ENCODE measurements at regions not wholly inside any gene's neighbourhood (a gene's known extent, or its start where the extent isn't known, plus 50 kb on each side); places are given as distances from the start of the nearest gene placed in this dataset.

DNA sequence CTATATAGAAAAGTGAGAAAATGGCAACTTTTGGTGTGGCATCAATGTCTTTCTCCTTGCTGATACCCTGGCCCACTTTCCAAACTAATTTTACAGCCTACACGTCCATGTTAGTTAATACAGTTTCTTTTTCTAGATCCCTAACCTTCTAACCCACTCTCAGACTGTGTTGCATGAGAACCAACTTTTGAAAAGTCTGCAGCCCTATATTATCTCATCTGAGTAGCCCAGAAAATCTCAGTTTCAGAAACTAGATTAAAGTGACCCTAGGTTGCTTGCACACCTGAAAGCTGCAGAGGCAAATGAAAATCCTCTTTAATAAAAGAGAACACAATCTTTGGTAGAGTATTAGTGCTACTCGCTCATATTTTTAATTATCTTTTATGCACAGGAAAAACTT, 371.6 kb upstream of the EMCN start:
- Histone ChIP-seq H3K4me1 (ENCODE audit: control insufficient read depth in 5 of 5, insufficient read depth in 5 of 5, low read length in 5 of 5) (no peaks in the 10 kb centered on the region), H3K9me3 (ENCODE audit: control insufficient read depth in 5 of 5, low read length in 5 of 5) (peaks cover 7 to 18% (median 11%) of the 10 kb centered on the region in 5 donors)

DNA sequence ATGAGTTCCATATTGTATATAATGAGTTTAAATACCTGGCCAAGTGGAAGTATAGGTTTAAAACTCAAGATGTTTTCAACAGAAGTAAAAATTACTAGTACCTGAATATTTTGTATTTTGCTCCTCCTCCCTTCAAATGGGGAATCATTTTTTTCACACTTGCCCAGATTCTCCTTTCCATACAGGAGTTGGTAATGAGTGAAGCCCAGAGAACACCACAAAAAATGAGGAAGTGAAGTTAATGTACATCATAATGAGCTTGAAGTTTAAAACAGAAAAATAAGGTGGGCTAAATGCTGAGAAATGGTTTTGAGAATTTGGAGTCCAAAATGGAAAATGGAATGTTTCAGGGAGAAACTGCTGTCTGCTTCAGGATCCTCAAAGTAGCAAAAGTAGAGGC, 364.8 kb upstream of the EMCN start:
- Histone ChIP-seq H3K27me3 (ENCODE audit: control insufficient read depth in 5 of 5, insufficient read depth in 4 of 5, low read length in 5 of 5) (no peaks in the 10 kb centered on the region), H3K4me3 (ENCODE audit: low read depth in 1 of 5, low read length in 5 of 5) (no peak overlapping the region), H3K4me1 (ENCODE audit: control insufficient read depth in 5 of 5, insufficient read depth in 5 of 5, low read length in 5 of 5) (no peaks in the 10 kb centered on the region), H3K9me3 (ENCODE audit: control insufficient read depth in 5 of 5, low read length in 5 of 5) (peaks cover 3 to 8% (median 5%) of the 10 kb centered on the region in 5 donors), H3K27ac (ENCODE audit: low read depth, low read length) (no peak overlapping the region), H3K36me3 (ENCODE audit: control insufficient read depth in 5 of 5, insufficient read depth in 5 of 5, low read length in 5 of 5) (no peaks in the 10 kb centered on the region), H3K9ac (ENCODE audit: low read length in 5 of 5) (no peak overlapping the region)

More for the DNA sequence above, 371.6 kb upstream of the EMCN start:
- Histone ChIP-seq H3K36me3 (ENCODE audit: control insufficient read depth in 5 of 5, insufficient read depth in 5 of 5, low read length in 5 of 5) (no peaks in the 10 kb centered on the region), H3K4me3 (ENCODE audit: low read depth in 1 of 5, low read length in 5 of 5) (no peak overlapping the region), H3K27ac (ENCODE audit: low read depth, low read length) (no peak overlapping the region), H3K9ac (ENCODE audit: low read length in 5 of 5) (no peak overlapping the region), H3K27me3 (ENCODE audit: control insufficient read depth in 5 of 5, insufficient read depth in 4 of 5, low read length in 5 of 5) (no peaks in the 10 kb centered on the region)

DNA sequence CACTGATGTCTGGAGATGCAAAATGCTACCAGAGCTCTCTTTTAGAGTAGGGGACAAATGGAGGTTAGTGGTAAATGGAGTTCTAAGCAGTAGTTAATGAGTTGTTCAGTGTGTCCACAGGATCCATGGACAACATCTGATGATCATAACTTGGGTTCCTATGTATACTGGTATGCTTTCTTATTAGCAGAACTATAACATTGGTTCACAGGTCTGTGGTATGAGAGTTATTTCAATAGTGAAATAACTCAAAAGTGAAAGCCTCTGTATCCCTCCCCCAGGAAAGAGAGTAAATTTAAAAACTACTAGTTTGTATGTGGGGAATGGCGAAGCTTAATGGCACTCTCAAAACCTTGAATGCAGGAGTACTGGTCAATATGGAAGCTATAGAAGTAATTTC, 363.5 kb upstream of the EMCN start:
- no peaks in the 10 kb centered on the region for H3K4me1 ChIP-seq (ENCODE audit: control insufficient read depth in 5 of 5, insufficient read depth in 5 of 5, low read length in 5 of 5)
- H3K27me3 ChIP-seq (ENCODE audit: control insufficient read depth in 5 of 5, insufficient read depth in 4 of 5, low read length in 5 of 5): no peaks in the 10 kb centered on the region
- H3K27ac ChIP-seq (ENCODE audit: low read depth, low read length): no peak overlapping the region
- H3K9me3 ChIP-seq (ENCODE audit: control insufficient read depth in 5 of 5, low read length in 5 of 5): peaks cover 0 to 7% (median 5%) of the 10 kb centered on the region in 5 donors
- H3K9ac ChIP-seq (ENCODE audit: low read length in 5 of 5): no peak overlapping the region
- no peaks in the 10 kb centered on the region for H3K36me3 ChIP-seq (ENCODE audit: control insufficient read depth in 5 of 5, insufficient read depth in 5 of 5, low read length in 5 of 5)
- no peak overlapping the region for H3K4me3 ChIP-seq (ENCODE audit: low read depth in 1 of 5, low read length in 5 of 5)

DNA sequence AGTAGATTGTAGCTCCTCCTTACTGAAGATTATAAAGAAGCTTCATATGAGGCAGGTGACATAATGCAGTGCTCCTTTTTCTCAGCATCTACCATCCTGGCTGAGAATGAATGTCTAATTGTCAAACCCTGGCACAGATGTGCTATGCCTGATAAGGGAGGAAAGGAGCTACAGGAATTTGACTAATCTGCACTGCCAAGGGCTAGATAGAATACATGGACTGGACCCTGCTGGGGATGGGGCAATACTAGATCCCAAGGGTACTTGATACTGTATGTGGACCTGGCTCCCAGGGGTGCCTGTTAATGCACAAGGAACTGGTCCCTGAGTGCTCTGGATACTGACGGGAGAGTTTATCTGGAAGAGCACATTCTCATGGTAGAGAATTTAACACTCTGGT, 362.2 kb upstream of the EMCN start:
- H3K4me1 ChIP-seq (ENCODE audit: control insufficient read depth in 5 of 5, insufficient read depth in 5 of 5, low read length in 5 of 5): no peaks in the 10 kb centered on the region
- H3K27ac ChIP-seq (ENCODE audit: low read depth, low read length): no peak overlapping the region
- H3K4me3 ChIP-seq (ENCODE audit: low read depth in 1 of 5, low read length in 5 of 5): no peak overlapping the region
- H3K9me3 ChIP-seq (ENCODE audit: control insufficient read depth in 5 of 5, low read length in 5 of 5): no peaks in the 10 kb centered on the region
- H3K9ac ChIP-seq (ENCODE audit: low read length in 5 of 5): no peak overlapping the region
- no peaks in the 10 kb centered on the region for H3K27me3 ChIP-seq (ENCODE audit: control insufficient read depth in 5 of 5, insufficient read depth in 4 of 5, low read length in 5 of 5)
- H3K36me3 ChIP-seq (ENCODE audit: control insufficient read depth in 5 of 5, insufficient read depth in 5 of 5, low read length in 5 of 5): no peaks in the 10 kb centered on the region

DNA sequence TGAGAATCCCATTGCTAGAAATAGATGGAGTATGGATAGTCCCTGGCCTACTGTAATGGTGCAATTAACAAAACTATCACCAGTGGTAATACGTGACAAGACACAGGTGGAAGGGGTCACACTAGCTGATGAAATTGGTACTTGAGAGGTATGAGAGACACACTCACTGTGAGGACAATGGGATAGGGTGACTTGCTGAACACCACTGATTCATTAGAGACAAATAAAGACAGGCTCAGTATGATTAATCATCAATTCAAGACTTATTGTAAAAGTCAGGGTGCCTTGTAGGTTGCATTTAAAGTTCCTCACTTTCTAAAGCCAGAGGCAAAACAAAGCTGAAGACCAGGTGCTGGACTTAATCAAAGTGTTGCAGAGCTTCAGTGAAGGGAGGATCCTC, 361.6 kb upstream of the EMCN start:
- no peak overlapping the region for H3K9ac ChIP-seq (ENCODE audit: low read length in 5 of 5)
- no peaks in the 10 kb centered on the region for H3K4me1 ChIP-seq (ENCODE audit: control insufficient read depth in 5 of 5, insufficient read depth in 5 of 5, low read length in 5 of 5)
- no peak overlapping the region for H3K27ac ChIP-seq (ENCODE audit: low read depth, low read length)
- H3K9me3 ChIP-seq (ENCODE audit: control insufficient read depth in 5 of 5, low read length in 5 of 5): no peaks in the 10 kb centered on the region
- no peaks in the 10 kb centered on the region for H3K27me3 ChIP-seq (ENCODE audit: control insufficient read depth in 5 of 5, insufficient read depth in 4 of 5, low read length in 5 of 5)
- no peaks in the 10 kb centered on the region for H3K36me3 ChIP-seq (ENCODE audit: control insufficient read depth in 5 of 5, insufficient read depth in 5 of 5, low read length in 5 of 5)
- no peak overlapping the region for H3K4me3 ChIP-seq (ENCODE audit: low read depth in 1 of 5, low read length in 5 of 5)

DNA sequence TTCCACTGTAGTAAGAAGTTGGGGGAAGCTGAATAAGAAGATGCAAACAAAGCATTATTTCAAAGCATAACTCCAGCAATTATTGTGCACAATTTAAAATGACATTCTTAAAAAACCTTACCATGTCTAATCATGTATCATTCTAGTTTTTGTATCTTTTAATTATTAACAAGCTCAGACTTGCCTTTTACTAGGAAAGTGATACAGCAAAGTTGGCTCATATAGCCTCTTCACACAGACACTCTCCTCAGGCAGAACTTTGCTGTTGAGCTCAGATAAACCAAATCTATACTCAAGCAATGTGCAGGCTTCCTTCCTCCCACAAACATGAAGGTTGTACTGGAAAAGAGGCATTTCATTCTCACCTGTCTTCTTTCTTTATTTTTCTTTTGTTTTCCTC, 358.7 kb upstream of the EMCN start:
- H3K4me3 ChIP-seq (ENCODE audit: low read depth in 1 of 5, low read length in 5 of 5): no peak overlapping the region
- H3K36me3 ChIP-seq (ENCODE audit: control insufficient read depth in 5 of 5, insufficient read depth in 5 of 5, low read length in 5 of 5): no peaks in the 10 kb centered on the region
- no peak overlapping the region for H3K27ac ChIP-seq (ENCODE audit: low read depth, low read length)
- no peaks in the 10 kb centered on the region for H3K9me3 ChIP-seq (ENCODE audit: control insufficient read depth in 5 of 5, low read length in 5 of 5)
- H3K27me3 ChIP-seq (ENCODE audit: control insufficient read depth in 5 of 5, insufficient read depth in 4 of 5, low read length in 5 of 5): no peaks in the 10 kb centered on the region
- no peaks in the 10 kb centered on the region for H3K4me1 ChIP-seq (ENCODE audit: control insufficient read depth in 5 of 5, insufficient read depth in 5 of 5, low read length in 5 of 5)
- no peak overlapping the region for H3K9ac ChIP-seq (ENCODE audit: low read length in 5 of 5)

DNA sequence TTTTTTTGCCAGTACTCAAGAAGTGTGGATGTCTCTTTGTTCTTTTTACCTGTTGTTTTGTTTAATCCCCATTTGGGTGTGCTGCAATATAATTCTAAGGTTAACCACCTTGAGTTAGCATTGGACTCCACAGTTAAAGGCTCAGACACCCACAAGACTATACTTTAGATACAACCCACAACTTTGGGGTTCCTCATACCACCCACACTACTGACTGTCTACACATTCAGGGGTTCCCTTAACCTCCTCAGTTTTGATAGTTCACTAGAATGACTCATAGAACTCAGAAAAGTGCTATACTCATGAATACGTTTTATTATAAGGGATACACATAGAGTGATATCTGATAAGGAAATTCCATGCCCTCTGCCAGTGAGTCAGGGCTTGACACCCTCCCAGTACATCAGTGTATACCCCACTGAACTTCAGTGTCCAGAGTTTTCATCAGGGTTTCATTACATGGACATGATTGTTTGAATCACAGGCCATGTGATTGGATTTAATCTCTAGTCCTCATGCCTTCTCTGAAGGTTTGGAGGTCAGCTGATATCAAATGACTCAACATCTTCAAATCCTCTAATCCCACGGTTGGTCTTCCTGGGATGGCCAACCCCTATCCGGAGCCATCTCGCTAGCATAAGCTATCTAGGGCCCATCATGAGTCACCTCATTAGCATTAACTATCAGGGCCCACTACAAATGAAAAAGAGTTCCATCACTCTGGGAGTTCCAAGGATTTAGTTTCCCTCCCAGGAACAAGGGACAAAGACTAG, 357.7 kb upstream of the EMCN start:
- Histone ChIP-seq H3K9ac (ENCODE audit: low read length in 5 of 5) (no peak overlapping the region), H3K27ac (ENCODE audit: low read depth, low read length) (no peak overlapping the region), H3K4me3 (ENCODE audit: low read depth in 1 of 5, low read length in 5 of 5) (no peak overlapping the region), H3K4me1 (ENCODE audit: control insufficient read depth in 5 of 5, insufficient read depth in 5 of 5, low read length in 5 of 5) (no peaks in the 10 kb centered on the region), H3K27me3 (ENCODE audit: control insufficient read depth in 5 of 5, insufficient read depth in 4 of 5, low read length in 5 of 5) (no peaks in the 10 kb centered on the region), H3K9me3 (ENCODE audit: control insufficient read depth in 5 of 5, low read length in 5 of 5) (peaks cover 0 to 2% (median 0%) of the 10 kb centered on the region in 5 donors), H3K36me3 (ENCODE audit: control insufficient read depth in 5 of 5, insufficient read depth in 5 of 5, low read length in 5 of 5) (no peaks in the 10 kb centered on the region)

DNA sequence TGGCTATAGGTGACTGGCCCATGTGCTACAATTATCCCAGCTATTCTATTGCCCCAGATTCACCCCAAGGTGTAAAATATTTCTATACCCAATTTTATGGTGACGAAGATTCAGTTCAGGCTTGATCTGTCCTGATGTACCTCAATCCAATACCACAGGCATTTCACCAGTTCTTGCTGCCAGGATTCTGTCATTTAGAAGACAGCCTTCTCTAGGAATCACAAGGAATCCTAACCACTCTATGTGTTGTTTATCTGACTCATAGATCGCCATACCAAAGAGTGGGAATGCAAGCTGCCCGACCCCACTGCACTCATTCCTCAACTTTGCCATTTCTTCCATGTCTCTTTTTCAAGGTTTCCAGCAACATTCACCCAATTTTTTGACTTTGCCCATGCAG, 355.0 kb upstream of the EMCN start:
- no peak overlapping the region for H3K9ac ChIP-seq (ENCODE audit: low read length in 5 of 5)
- H3K36me3 ChIP-seq (ENCODE audit: control insufficient read depth in 5 of 5, insufficient read depth in 5 of 5, low read length in 5 of 5): no peaks in the 10 kb centered on the region
- H3K4me1 ChIP-seq (ENCODE audit: control insufficient read depth in 5 of 5, insufficient read depth in 5 of 5, low read length in 5 of 5): no peaks in the 10 kb centered on the region
- H3K27me3 ChIP-seq (ENCODE audit: control insufficient read depth in 5 of 5, insufficient read depth in 4 of 5, low read length in 5 of 5): peaks cover 0 to 3% (median 0%) of the 10 kb centered on the region in 5 donors
- no peak overlapping the region for H3K27ac ChIP-seq (ENCODE audit: low read depth, low read length)
- H3K9me3 ChIP-seq (ENCODE audit: control insufficient read depth in 5 of 5, low read length in 5 of 5): peaks cover 0 to 4% (median 0%) of the 10 kb centered on the region in 5 donors
- no peak overlapping the region for H3K4me3 ChIP-seq (ENCODE audit: low read depth in 1 of 5, low read length in 5 of 5)

DNA sequence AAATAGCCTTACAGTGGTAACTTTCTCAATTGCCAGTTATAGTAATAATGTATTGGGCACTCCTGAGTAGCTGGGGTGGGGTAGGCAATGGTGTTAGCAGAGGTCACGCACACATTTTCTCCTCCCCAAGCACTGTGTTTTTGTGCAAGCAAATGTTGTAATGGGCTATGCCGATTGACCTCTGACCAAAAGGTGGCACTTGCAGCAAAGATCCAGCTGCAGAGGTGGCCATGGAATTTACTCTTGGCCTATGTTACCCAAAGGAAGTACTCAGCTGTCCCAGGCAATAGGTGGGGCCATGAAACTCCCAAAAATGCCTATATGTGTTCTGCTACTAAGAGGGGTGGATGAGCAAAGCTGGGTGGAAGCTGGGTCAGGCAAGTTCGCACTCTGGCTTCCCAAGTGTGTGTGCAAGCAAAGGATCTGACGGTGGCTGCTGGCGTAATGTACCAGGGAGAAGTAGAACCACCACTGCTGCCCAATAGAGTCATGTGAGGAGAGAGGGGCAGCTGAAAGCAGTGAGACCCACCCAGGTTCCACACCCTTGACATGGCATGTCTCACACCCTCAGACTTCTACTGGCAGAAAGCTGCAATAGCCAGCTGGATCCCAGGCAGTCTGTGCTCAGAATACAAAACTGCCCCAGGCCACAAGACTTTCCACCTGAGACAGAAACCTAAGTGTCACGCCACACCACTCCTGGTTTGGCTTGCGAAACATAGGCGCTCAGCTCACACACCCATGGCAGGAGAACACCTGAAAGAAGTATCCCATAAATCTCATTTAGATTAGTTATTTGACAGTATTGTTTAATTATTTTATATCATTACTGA, 353.3 kb upstream of the EMCN start:
- peaks cover 0 to 4% (median 0%) of the 10 kb centered on the region in 5 donors for H3K9me3 ChIP-seq (ENCODE audit: control insufficient read depth in 5 of 5, low read length in 5 of 5)
- H3K4me1 ChIP-seq (ENCODE audit: control insufficient read depth in 5 of 5, insufficient read depth in 5 of 5, low read length in 5 of 5): no peaks in the 10 kb centered on the region
- H3K27ac ChIP-seq (ENCODE audit: low read depth, low read length): no peak overlapping the region
- no peak overlapping the region for H3K9ac ChIP-seq (ENCODE audit: low read length in 5 of 5)
- H3K36me3 ChIP-seq (ENCODE audit: control insufficient read depth in 5 of 5, insufficient read depth in 5 of 5, low read length in 5 of 5): no peaks in the 10 kb centered on the region
- H3K4me3 ChIP-seq (ENCODE audit: low read depth in 1 of 5, low read length in 5 of 5): no peak overlapping the region
- H3K27me3 ChIP-seq (ENCODE audit: control insufficient read depth in 5 of 5, insufficient read depth in 4 of 5, low read length in 5 of 5): peaks cover 0 to 3% (median 0%) of the 10 kb centered on the region in 5 donors

DNA sequence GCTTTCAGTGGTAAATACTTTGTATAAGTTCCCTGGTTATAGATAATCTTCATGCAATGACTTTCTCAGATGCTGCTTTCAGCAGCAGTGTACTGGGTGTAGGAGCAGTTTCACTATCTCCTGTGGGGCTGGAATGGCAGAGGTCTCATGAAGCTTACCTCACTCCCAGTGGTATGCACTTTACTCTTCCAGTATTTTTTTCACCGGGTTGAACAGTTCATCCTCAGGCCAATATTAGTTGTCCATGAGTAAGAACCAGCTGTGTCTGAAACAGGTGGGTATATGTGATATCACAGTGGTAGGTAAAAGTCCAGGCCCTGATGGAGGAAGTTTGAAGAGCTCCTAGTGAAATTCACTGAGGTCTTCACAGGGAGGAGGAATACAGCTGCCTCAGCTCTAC, 351.5 kb upstream of the EMCN start:
- no peak overlapping the region for H3K4me3 ChIP-seq (ENCODE audit: low read depth in 1 of 5, low read length in 5 of 5)
- no peaks in the 10 kb centered on the region for H3K36me3 ChIP-seq (ENCODE audit: control insufficient read depth in 5 of 5, insufficient read depth in 5 of 5, low read length in 5 of 5)
- H3K9ac ChIP-seq (ENCODE audit: low read length in 5 of 5): no peak overlapping the region
- peaks cover 0 to 4% (median 0%) of the 10 kb centered on the region in 5 donors for H3K9me3 ChIP-seq (ENCODE audit: control insufficient read depth in 5 of 5, low read length in 5 of 5)
- H3K27me3 ChIP-seq (ENCODE audit: control insufficient read depth in 5 of 5, insufficient read depth in 4 of 5, low read length in 5 of 5): peaks cover 0 to 3% (median 0%) of the 10 kb centered on the region in 5 donors
- no peak overlapping the region for H3K27ac ChIP-seq (ENCODE audit: low read depth, low read length)
- H3K4me1 ChIP-seq (ENCODE audit: control insufficient read depth in 5 of 5, insufficient read depth in 5 of 5, low read length in 5 of 5): no peaks in the 10 kb centered on the region
